ENCODE measurements at regions not wholly inside any gene's neighbourhood (a gene's known extent, or its start where the extent isn't known, plus 50 kb on each side); places are given as distances from the start of the nearest gene placed in this dataset.

- TF ChIP-seq CTCF (IDR thresholded peaks at IDR 0.05): no peak
- TF ChIP-seq POLR2AphosphoS5 (IDR thresholded peaks at IDR 0.05): no peak
Measured at GRCh38 chr3:174620855-174621472, 238.2 kb upstream of the NAALADL2 start.
